ENCODE measurements at regions not wholly inside any gene's neighbourhood (a gene's known extent, or its start where the extent isn't known, plus 50 kb on each side); places are given as distances from the start of the nearest gene placed in this dataset.

DNA sequence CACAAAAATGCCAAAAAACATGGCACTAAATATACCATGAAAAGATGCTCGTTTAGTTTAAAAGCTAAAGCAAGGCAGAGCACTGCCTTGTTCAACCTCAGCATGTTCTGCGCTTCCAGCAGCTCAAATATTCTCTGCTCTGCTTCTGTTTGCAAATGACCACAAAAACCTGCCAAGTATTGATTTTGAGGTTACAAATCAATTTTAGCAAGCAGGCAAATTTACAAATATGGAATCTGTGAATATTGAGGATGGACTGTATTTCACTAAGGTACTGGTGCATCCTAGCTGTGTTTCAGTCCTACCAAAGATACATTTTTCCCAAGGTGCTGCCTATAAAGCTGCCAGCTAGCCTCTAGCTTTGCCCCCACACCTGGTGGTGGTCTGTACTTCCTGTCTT is 449.9 kb downstream of the PREX1 start (continued):
- TF ChIP-seq ZNF296 (CRISPR knock-in tag; conservative IDR thresholded peaks at IDR 0.05) = no peak
- no peak for TF ChIP-seq ATAD3A (CRISPR knock-in tag; IDR thresholded peaks at IDR 0.05)
- no peak for TF ChIP-seq NR2F1 (CRISPR knock-in tag; IDR thresholded peaks at IDR 0.05)
- TF ChIP-seq JUNB (CRISPR knock-in tag; IDR thresholded peaks at IDR 0.05; ENCODE audit: borderline replicate concordance) = no peak
- TF ChIP-seq ZNF674 (CRISPR knock-in tag; IDR thresholded peaks at IDR 0.05; ENCODE audit: low read depth) = no peak
- TF ChIP-seq ZSCAN21 (CRISPR knock-in tag; IDR thresholded peaks at IDR 0.05; ENCODE audit: borderline replicate concordance) = no peak
- TF ChIP-seq SOX5 (CRISPR knock-in tag; IDR thresholded peaks at IDR 0.05; ENCODE audit: borderline replicate concordance) = no peak
- TF ChIP-seq POLR2A (IDR thresholded peaks at IDR 0.05; ENCODE audit: insufficient read depth in 1 of 2, low read depth in 2 of 2, low read length in 2 of 2) = no peak
- no peak for TF ChIP-seq ZNF160 (CRISPR knock-in tag; IDR thresholded peaks at IDR 0.05)
- TF ChIP-seq, protein P1, sequence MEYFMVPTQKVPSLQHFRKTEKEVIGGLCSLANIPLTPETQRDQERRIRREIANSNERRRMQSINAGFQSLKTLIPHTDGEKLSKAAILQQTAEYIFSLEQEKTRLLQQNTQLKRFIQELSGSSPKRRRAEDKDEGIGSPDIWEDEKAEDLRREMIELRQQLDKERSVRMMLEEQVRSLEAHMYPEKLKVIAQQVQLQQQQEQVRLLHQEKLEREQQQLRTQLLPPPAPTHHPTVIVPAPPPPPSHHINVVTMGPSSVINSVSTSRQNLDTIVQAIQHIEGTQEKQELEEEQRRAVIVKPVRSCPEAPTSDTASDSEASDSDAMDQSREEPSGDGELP (IDR thresholded peaks at IDR 0.05; ENCODE audit: borderline replicate concordance, low read depth) = no peak
- no peak for TF ChIP-seq JDP2 (CRISPR knock-in tag; IDR thresholded peaks at IDR 0.05; ENCODE audit: borderline replicate concordance)
- TF ChIP-seq TMF1 (CRISPR knock-in tag; IDR thresholded peaks at IDR 0.05; ENCODE audit: low read depth) = no peak
- TF ChIP-seq JUN (CRISPR knock-in tag; IDR thresholded peaks at IDR 0.05) = no peak
- TF ChIP-seq, protein P2, sequence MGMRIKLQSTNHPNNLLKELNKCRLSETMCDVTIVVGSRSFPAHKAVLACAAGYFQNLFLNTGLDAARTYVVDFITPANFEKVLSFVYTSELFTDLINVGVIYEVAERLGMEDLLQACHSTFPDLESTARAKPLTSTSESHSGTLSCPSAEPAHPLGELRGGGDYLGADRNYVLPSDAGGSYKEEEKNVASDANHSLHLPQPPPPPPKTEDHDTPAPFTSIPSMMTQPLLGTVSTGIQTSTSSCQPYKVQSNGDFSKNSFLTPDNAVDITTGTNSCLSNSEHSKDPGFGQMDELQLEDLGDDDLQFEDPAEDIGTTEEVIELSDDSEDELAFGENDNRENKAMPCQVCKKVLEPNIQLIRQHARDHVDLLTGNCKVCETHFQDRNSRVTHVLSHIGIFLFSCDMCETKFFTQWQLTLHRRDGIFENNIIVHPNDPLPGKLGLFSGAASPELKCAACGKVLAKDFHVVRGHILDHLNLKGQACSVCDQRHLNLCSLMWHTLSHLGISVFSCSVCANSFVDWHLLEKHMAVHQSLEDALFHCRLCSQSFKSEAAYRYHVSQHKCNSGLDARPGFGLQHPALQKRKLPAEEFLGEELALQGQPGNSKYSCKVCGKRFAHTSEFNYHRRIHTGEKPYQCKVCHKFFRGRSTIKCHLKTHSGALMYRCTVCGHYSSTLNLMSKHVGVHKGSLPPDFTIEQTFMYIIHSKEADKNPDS (CRISPR knock-in tag; IDR thresholded peaks at IDR 0.05) = peak; percentile 40; the same call in 1 of the 2 replicates
- TF ChIP-seq, protein P3, sequence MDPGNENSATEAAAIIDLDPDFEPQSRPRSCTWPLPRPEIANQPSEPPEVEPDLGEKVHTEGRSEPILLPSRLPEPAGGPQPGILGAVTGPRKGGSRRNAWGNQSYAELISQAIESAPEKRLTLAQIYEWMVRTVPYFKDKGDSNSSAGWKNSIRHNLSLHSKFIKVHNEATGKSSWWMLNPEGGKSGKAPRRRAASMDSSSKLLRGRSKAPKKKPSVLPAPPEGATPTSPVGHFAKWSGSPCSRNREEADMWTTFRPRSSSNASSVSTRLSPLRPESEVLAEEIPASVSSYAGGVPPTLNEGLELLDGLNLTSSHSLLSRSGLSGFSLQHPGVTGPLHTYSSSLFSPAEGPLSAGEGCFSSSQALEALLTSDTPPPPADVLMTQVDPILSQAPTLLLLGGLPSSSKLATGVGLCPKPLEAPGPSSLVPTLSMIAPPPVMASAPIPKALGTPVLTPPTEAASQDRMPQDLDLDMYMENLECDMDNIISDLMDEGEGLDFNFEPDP (CRISPR knock-in tag; conservative IDR thresholded peaks at IDR 0.05) = no peak
- TF ChIP-seq MIER2 (CRISPR knock-in tag; IDR thresholded peaks at IDR 0.05) = no peak
- TF ChIP-seq ZNF616 (CRISPR knock-in tag; IDR thresholded peaks at IDR 0.05; ENCODE audit: low read depth) = no peak
- TF ChIP-seq TOPORS (CRISPR knock-in tag; IDR thresholded peaks at IDR 0.05) = peak; percentile 81; the same call in 1 of the 2 replicates
- TF ChIP-seq, protein P4, sequence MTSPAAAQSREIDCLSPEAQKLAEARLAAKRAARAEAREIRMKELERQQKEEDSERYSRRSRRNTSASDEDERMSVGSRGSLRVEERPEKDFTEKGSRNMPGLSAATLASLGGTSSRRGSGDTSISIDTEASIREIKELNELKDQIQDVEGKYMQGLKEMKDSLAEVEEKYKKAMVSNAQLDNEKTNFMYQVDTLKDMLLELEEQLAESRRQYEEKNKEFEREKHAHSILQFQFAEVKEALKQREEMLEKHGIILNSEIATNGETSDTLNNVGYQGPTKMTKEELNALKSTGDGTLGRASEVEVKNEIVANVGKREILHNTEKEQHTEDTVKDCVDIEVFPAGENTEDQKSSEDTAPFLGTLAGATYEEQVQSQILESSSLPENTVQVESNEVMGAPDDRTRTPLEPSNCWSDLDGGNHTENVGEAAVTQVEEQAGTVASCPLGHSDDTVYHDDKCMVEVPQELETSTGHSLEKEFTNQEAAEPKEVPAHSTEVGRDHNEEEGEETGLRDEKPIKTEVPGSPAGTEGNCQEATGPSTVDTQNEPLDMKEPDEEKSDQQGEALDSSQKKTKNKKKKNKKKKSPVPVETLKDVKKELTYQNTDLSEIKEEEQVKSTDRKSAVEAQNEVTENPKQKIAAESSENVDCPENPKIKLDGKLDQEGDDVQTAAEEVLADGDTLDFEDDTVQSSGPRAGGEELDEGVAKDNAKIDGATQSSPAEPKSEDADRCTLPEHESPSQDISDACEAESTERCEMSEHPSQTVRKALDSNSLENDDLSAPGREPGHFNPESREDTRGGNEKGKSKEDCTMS (CRISPR knock-in tag; conservative IDR thresholded peaks at IDR 0.05) = no peak
- TF ChIP-seq NFYC (CRISPR knock-in tag; IDR thresholded peaks at IDR 0.05) = no peak
- TF ChIP-seq ZIK1 (CRISPR knock-in tag; IDR thresholded peaks at IDR 0.05; ENCODE audit: borderline replicate concordance, low read depth) = no peak
- no peak for TF ChIP-seq ZFP36 (IDR thresholded peaks at IDR 0.05; ENCODE audit: borderline replicate concordance, low read depth, low read length, partially characterized antibody)
- 0 out of 2 replicates have a peak, but pooled peaks have one; percentile 27 for TF ChIP-seq ISL2 (CRISPR knock-in tag; IDR thresholded peaks at IDR 0.05)
- TF ChIP-seq, protein P5, sequence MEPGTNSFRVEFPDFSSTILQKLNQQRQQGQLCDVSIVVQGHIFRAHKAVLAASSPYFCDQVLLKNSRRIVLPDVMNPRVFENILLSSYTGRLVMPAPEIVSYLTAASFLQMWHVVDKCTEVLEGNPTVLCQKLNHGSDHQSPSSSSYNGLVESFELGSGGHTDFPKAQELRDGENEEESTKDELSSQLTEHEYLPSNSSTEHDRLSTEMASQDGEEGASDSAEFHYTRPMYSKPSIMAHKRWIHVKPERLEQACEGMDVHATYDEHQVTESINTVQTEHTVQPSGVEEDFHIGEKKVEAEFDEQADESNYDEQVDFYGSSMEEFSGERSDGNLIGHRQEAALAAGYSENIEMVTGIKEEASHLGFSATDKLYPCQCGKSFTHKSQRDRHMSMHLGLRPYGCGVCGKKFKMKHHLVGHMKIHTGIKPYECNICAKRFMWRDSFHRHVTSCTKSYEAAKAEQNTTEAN (CRISPR knock-in tag; conservative IDR thresholded peaks at IDR 0.05) = no peak
- no peak for TF ChIP-seq KLF13 (CRISPR knock-in tag; IDR thresholded peaks at IDR 0.05)
